ENCODE measurements at regions not wholly inside any gene's neighbourhood (a gene's known extent, or its start where the extent isn't known, plus 50 kb on each side); places are given as distances from the start of the nearest gene placed in this dataset.

- Histone ChIP-seq H3K4me1 (ENCODE audit: control insufficient read depth in 1 of 2, extremely low read depth in 1 of 2, insufficient read depth in 2 of 2, low read length in 2 of 2) (no peaks in the 10 kb centered on the region), H3K27me3 (replicated peaks in 1 of 2; ENCODE audit: control insufficient read depth in 2 of 2, extremely low read depth in 1 of 2, insufficient read depth in 2 of 2, low read length in 1 of 2) (no peaks in the 10 kb centered on the region), H3K27ac (ENCODE audit: low read length) (no peak overlapping the region), H3K36me3 (ENCODE audit: control insufficient read depth in 2 of 2, extremely low read depth in 1 of 2, insufficient read depth in 1 of 2, low read length in 1 of 2) (no peaks in the 10 kb centered on the region), H3K9me3 (no peaks in the 10 kb centered on the region), H3K4me3 (ENCODE audit: control insufficient read depth in 1 of 2, extremely low read depth in 1 of 2, low read length in 1 of 2) (no peak overlapping the region)
- H3K4me1 Mint-ChIP-seq, result no peaks in the 10 kb centered on the region
- H3K27ac Mint-ChIP-seq, result no peak overlapping the region
- H3K27me3 Mint-ChIP-seq, result peaks cover 0 to 3% of the 10 kb centered on the region in 2 donors
- ChIA-PET CTCF (interaction anchor here in 1 of 2 donors (0.6 kb wide), 1 partner anchor 117 kb away, joined by 3 read pairs; no protein-coding TSS in a partner anchor), POLR2A (no interaction called here)
- no peaks in the 10 kb centered on the region for H3K9me3 Mint-ChIP-seq
- WGBS (ENCODE audit: insufficient coverage), result 50% methylated on average over 1 of the region's 3 CpGs
- no peak overlapping the region for H3K4me3 Mint-ChIP-seq
- ATAC-seq (replicated peaks in 1 of 4) (no peak), DNase-seq (no peak)
- peaks cover 8% of the 10 kb centered on the region for H3K36me3 Mint-ChIP-seq
Observed at GRCh38 chr7:22936246-22936645, 77.7 kb downstream of the HYCC1 start.

- Histone ChIP-seq H3K27ac (ENCODE audit: low read length) (no peak overlapping the region), H3K27me3 (replicated peaks in 1 of 2; ENCODE audit: control insufficient read depth in 2 of 2, extremely low read depth in 1 of 2, insufficient read depth in 2 of 2, low read length in 1 of 2) (no peaks in the 10 kb centered on the region), H3K4me1 (ENCODE audit: control insufficient read depth in 1 of 2, extremely low read depth in 1 of 2, insufficient read depth in 2 of 2, low read length in 2 of 2) (no peaks in the 10 kb centered on the region), H3K9me3 (no peaks in the 10 kb centered on the region), H3K36me3 (ENCODE audit: control insufficient read depth in 2 of 2, extremely low read depth in 1 of 2, insufficient read depth in 1 of 2, low read length in 1 of 2) (no peaks in the 10 kb centered on the region), H3K4me3 (ENCODE audit: control insufficient read depth in 1 of 2, extremely low read depth in 1 of 2, low read length in 1 of 2) (no peak overlapping the region)
- Mint-ChIP-seq H3K4me1 (no peaks in the 10 kb centered on the region), H3K27me3 (peaks cover 0 to 3% of the 10 kb centered on the region in 2 donors), H3K4me3 (no peak overlapping the region), H3K36me3 (peaks cover 2% of the 10 kb centered on the region), H3K27ac (no peak overlapping the region), H3K9me3 (peaks cover 0 to 5% (median 3%) of the 10 kb centered on the region in 3 donors)
- DNase-seq (no peak), ATAC-seq (replicated peaks in 1 of 4) (no peak)
- ChIA-PET POLR2A (no interaction called here), CTCF (no interaction called here)
- no CpG with 5 or more reads among the region's 1 CpG for WGBS (ENCODE audit: insufficient coverage)
Observed at GRCh38 chr7:22935269-22935668, 78.7 kb downstream of the HYCC1 start.

GRCh38 chr7:22934473-22935065, 79.4 kb downstream of the HYCC1 start:
- Mint-ChIP-seq H3K27ac (no peak overlapping the region), H3K27me3 (peaks cover 0 to 3% of the 10 kb centered on the region in 2 donors), H3K4me3 (no peak overlapping the region), H3K36me3 (peaks cover 2% of the 10 kb centered on the region), H3K9me3 (peaks cover 0 to 5% (median 3%) of the 10 kb centered on the region in 3 donors), H3K4me1 (no peaks in the 10 kb centered on the region)
- ATAC-seq (replicated peaks in 1 of 4) (no peak), DNase-seq (no peak)
- no peak overlapping the region for H3K27ac ChIP-seq (ENCODE audit: low read length)
- H3K36me3 ChIP-seq (ENCODE audit: control insufficient read depth in 2 of 2, extremely low read depth in 1 of 2, insufficient read depth in 1 of 2, low read length in 1 of 2), result no peaks in the 10 kb centered on the region
- ChIA-PET CTCF (interaction anchor here in 1 of 2 donors (0.5 kb wide), 1 partner anchor 149 kb away, joined by 3 read pairs; no protein-coding TSS in a partner anchor), POLR2A (no interaction called here)
- H3K4me3 ChIP-seq (ENCODE audit: control insufficient read depth in 1 of 2, extremely low read depth in 1 of 2, low read length in 1 of 2), result no peak overlapping the region
- 40% methylated on average over 1 of the region's 4 CpGs for WGBS (ENCODE audit: insufficient coverage)
- no peaks in the 10 kb centered on the region for H3K4me1 ChIP-seq (ENCODE audit: control insufficient read depth in 1 of 2, extremely low read depth in 1 of 2, insufficient read depth in 2 of 2, low read length in 2 of 2)
- no peaks in the 10 kb centered on the region for H3K27me3 ChIP-seq (replicated peaks in 1 of 2; ENCODE audit: control insufficient read depth in 2 of 2, extremely low read depth in 1 of 2, insufficient read depth in 2 of 2, low read length in 1 of 2)
- no peaks in the 10 kb centered on the region for H3K9me3 ChIP-seq

- no peaks in the 10 kb centered on the region for H3K4me1 Mint-ChIP-seq
- H3K36me3 Mint-ChIP-seq, result peaks cover 2% of the 10 kb centered on the region
- ChIA-PET POLR2A (no interaction called here), CTCF (interaction anchor here in 1 of 2 donors (0.7 kb wide), 1 partner anchor 8 kb away, joined by 5 read pairs; no protein-coding TSS in a partner anchor)
- peaks cover 0 to 5% (median 3%) of the 10 kb centered on the region in 3 donors for H3K9me3 Mint-ChIP-seq
- H3K27ac Mint-ChIP-seq, result no peak overlapping the region
- no peak overlapping the region for H3K4me3 Mint-ChIP-seq
- DNase-seq, result no peak
- Histone ChIP-seq H3K36me3 (ENCODE audit: control insufficient read depth in 2 of 2, extremely low read depth in 1 of 2, insufficient read depth in 1 of 2, low read length in 1 of 2) (no peaks in the 10 kb centered on the region), H3K9me3 (no peaks in the 10 kb centered on the region), H3K4me1 (ENCODE audit: control insufficient read depth in 1 of 2, extremely low read depth in 1 of 2, insufficient read depth in 2 of 2, low read length in 2 of 2) (no peaks in the 10 kb centered on the region), H3K27me3 (replicated peaks in 1 of 2; ENCODE audit: control insufficient read depth in 2 of 2, extremely low read depth in 1 of 2, insufficient read depth in 2 of 2, low read length in 1 of 2) (no peaks in the 10 kb centered on the region), H3K27ac (ENCODE audit: low read length) (no peak overlapping the region), H3K4me3 (ENCODE audit: control insufficient read depth in 1 of 2, extremely low read depth in 1 of 2, low read length in 1 of 2) (no peak overlapping the region)
- no CpG with 5 or more reads among the region's 2 CpGs for WGBS (ENCODE audit: insufficient coverage)
- no peak for ATAC-seq (replicated peaks in 1 of 4)
- H3K27me3 Mint-ChIP-seq, result peaks cover 0 to 3% of the 10 kb centered on the region in 2 donors
Observed at GRCh38 chr7:22934023-22934422, 79.9 kb downstream of the HYCC1 start.

- Mint-ChIP-seq H3K27me3 (peaks cover 0 to 3% of the 10 kb centered on the region in 2 donors), H3K27ac (no peak overlapping the region), H3K4me3 (no peak overlapping the region), H3K9me3 (peaks cover 0 to 5% (median 3%) of the 10 kb centered on the region in 3 donors), H3K36me3 (peaks cover 2% of the 10 kb centered on the region), H3K4me1 (no peaks in the 10 kb centered on the region)
- Histone ChIP-seq H3K27ac (ENCODE audit: low read length) (no peak overlapping the region), H3K9me3 (no peaks in the 10 kb centered on the region), H3K4me1 (ENCODE audit: control insufficient read depth in 1 of 2, extremely low read depth in 1 of 2, insufficient read depth in 2 of 2, low read length in 2 of 2) (no peaks in the 10 kb centered on the region), H3K4me3 (ENCODE audit: control insufficient read depth in 1 of 2, extremely low read depth in 1 of 2, low read length in 1 of 2) (no peak overlapping the region), H3K36me3 (ENCODE audit: control insufficient read depth in 2 of 2, extremely low read depth in 1 of 2, insufficient read depth in 1 of 2, low read length in 1 of 2) (no peaks in the 10 kb centered on the region), H3K27me3 (replicated peaks in 1 of 2; ENCODE audit: control insufficient read depth in 2 of 2, extremely low read depth in 1 of 2, insufficient read depth in 2 of 2, low read length in 1 of 2) (no peaks in the 10 kb centered on the region)
- POLR2A ChIA-PET, result no interaction called here
- CTCF ChIA-PET, result no interaction called here
- ATAC-seq (replicated peaks in 1 of 4) (no peak), DNase-seq (no peak)
Observed at GRCh38 chr7:22932896-22933295, 81.0 kb downstream of the HYCC1 start.

GRCh38 chr7:22931011-22931410, 82.9 kb downstream of the HYCC1 start:
- ChIA-PET CTCF (interaction anchor here in 1 of 2 donors (0.6 kb wide), 1 partner anchor 52 kb away, joined by 4 read pairs; no protein-coding TSS in a partner anchor), POLR2A (no interaction called here)
- DNase-seq (no peak), ATAC-seq (replicated peaks in 1 of 4) (no peak)
- Histone ChIP-seq H3K4me3 (ENCODE audit: control insufficient read depth in 1 of 2, extremely low read depth in 1 of 2, low read length in 1 of 2) (no peak overlapping the region), H3K4me1 (ENCODE audit: control insufficient read depth in 1 of 2, extremely low read depth in 1 of 2, insufficient read depth in 2 of 2, low read length in 2 of 2) (no peaks in the 10 kb centered on the region), H3K9me3 (no peaks in the 10 kb centered on the region), H3K27me3 (replicated peaks in 1 of 2; ENCODE audit: control insufficient read depth in 2 of 2, extremely low read depth in 1 of 2, insufficient read depth in 2 of 2, low read length in 1 of 2) (no peaks in the 10 kb centered on the region), H3K27ac (ENCODE audit: low read length) (no peak overlapping the region), H3K36me3 (ENCODE audit: control insufficient read depth in 2 of 2, extremely low read depth in 1 of 2, insufficient read depth in 1 of 2, low read length in 1 of 2) (no peaks in the 10 kb centered on the region)
- peaks cover 2% of the 10 kb centered on the region for H3K36me3 Mint-ChIP-seq
- peaks cover 0 to 5% (median 3%) of the 10 kb centered on the region in 3 donors for H3K9me3 Mint-ChIP-seq
- no peak overlapping the region for H3K27ac Mint-ChIP-seq
- H3K27me3 Mint-ChIP-seq, result peaks cover 0 to 3% of the 10 kb centered on the region in 2 donors
- no CpG with 5 or more reads among the region's 3 CpGs for WGBS (ENCODE audit: insufficient coverage)
- no peak overlapping the region for H3K4me3 Mint-ChIP-seq
- no peaks in the 10 kb centered on the region for H3K4me1 Mint-ChIP-seq

Measured in T-cell (primary cell).